Skin epidermis (tissue), 12 donors: ENCODE measurements at regions not wholly inside any gene's neighbourhood (a gene's known extent, or its start where the extent isn't known, plus 50 kb on each side); places are given as distances from the start of the nearest gene placed in this dataset.
A peak's percentile ranks its signal among the peaks of the same experiment; 100 is the strongest.
"Not testable (repeated sequence)": the region's sequence is repeated elsewhere in the genome, so short reads cannot be mapped to it uniquely, and the experiment has no call there.

Source experiments
- H3K27ac ChIP-seq, 21 experiments: fragments of 200-600 bp; sonication (generic) in 11 of 21; one replicate each; pipeline ENCODE4 v1.5.0; 2020; ENCODE audit warnings: mild to moderate bottlenecking in 3 of 21, inconsistent platforms in 2 of 21, moderate library complexity in 2 of 21
- H3K4me3 ChIP-seq, 7 experiments: fragments of 200-600 bp; sonication (generic) in 2 of 7; one replicate each; pipeline ENCODE4 v1.5.0; 2020; ENCODE audit warnings: inconsistent platforms in 2 of 7, mild to moderate bottlenecking in 2 of 7, moderate library complexity in 1 of 7

GRCh38 chr2:241952816-241953215 lies 83.3 kb downstream of the RTP5 start:
- Histone ChIP-seq H3K27ac (no peak overlapping the region), H3K4me3 (no peak overlapping the region)

- Histone ChIP-seq H3K27ac (no peak overlapping the region), H3K4me3 (no peak overlapping the region)
Measured at GRCh38 chr2:241953324-241953928, 83.9 kb downstream of the RTP5 start.

GRCh38 chr2:241956521-241957110 lies 87.1 kb downstream of the RTP5 start:
- Histone ChIP-seq H3K4me3 (no peak overlapping the region), H3K27ac (no peak overlapping the region)

GRCh38 chr2:241957276-241957675 lies 87.7 kb downstream of the RTP5 start:
- H3K27ac ChIP-seq: no peak overlapping the region
- H3K4me3 ChIP-seq: no peak overlapping the region

- H3K4me3 ChIP-seq: no peak overlapping the region
Measured at GRCh38 chr2:241958818-241959545, 89.5 kb downstream of the RTP5 start.

GRCh38 chr2:241959751-241960269 lies 90.3 kb downstream of the RTP5 start:
- H3K27ac ChIP-seq: no peak overlapping the region
- no peak overlapping the region for H3K4me3 ChIP-seq

More at GRCh38 chr2:241958818-241959545, 89.5 kb downstream of the RTP5 start:
- H3K27ac ChIP-seq: no peak overlapping the region

- Histone ChIP-seq H3K4me3 (no peak overlapping the region), H3K27ac (peak overlapping the region in 1 of 21 experiments; percentile 6)
Measured at GRCh38 chr2:241961454-241961853, 91.9 kb downstream of the RTP5 start.

GRCh38 chr2:241964133-241964532 lies 94.6 kb downstream of the RTP5 start:
- Histone ChIP-seq H3K4me3 (no peak overlapping the region), H3K27ac (no peak overlapping the region)

GRCh38 chr2:241965931-241966412 lies 96.4 kb downstream of the RTP5 start:
- Histone ChIP-seq H3K27ac (peak overlapping the region in 11 of 21 experiments; percentile 1 to 77 (median 36)), H3K4me3 (peak overlapping the region in 1 of 7 experiments; percentile 19)

- Histone ChIP-seq H3K27ac (peak overlapping the region in 2 of 21 experiments; percentile 72 to 77), H3K4me3 (no peak overlapping the region)
Measured at GRCh38 chr2:241966647-241967466, 97.3 kb downstream of the RTP5 start.

GRCh38 chr2:241967467-241968144 lies 98.1 kb downstream of the RTP5 start:
- H3K4me3 ChIP-seq: no peak overlapping the region
- no peak overlapping the region for H3K27ac ChIP-seq

- Histone ChIP-seq H3K4me3 (no peak overlapping the region), H3K27ac (no peak overlapping the region)
Measured at GRCh38 chr2:241968417-241968816, 98.9 kb downstream of the RTP5 start.

- not testable (repeated sequence) for H3K4me3 ChIP-seq, H3K27ac ChIP-seq
Measured at GRCh38 chr2:241969182-241969581, 99.7 kb downstream of the RTP5 start.

- no peak overlapping the region for H3K27ac ChIP-seq
Measured at GRCh38 chr2:241970716-241971115, 101.2 kb downstream of the RTP5 start.

GRCh38 chr2:241974096-241974495 lies 104.6 kb downstream of the RTP5 start:
- Histone ChIP-seq H3K27ac (no peak overlapping the region), H3K4me3 (no peak overlapping the region)

More at GRCh38 chr2:241970716-241971115, 101.2 kb downstream of the RTP5 start:
- no peak overlapping the region for H3K4me3 ChIP-seq

- Histone ChIP-seq H3K4me3 (no peak overlapping the region), H3K27ac (no peak overlapping the region)
Measured at GRCh38 chr2:241974851-241975592, 105.5 kb downstream of the RTP5 start.

- no peak overlapping the region for H3K4me3 ChIP-seq
Measured at GRCh38 chr2:241975593-241976284, 106.2 kb downstream of the RTP5 start.

GRCh38 chr2:241976296-241976695 lies 106.8 kb downstream of the RTP5 start:
- Histone ChIP-seq H3K4me3 (no peak overlapping the region), H3K27ac (no peak overlapping the region)

More at GRCh38 chr2:241975593-241976284, 106.2 kb downstream of the RTP5 start:
- no peak overlapping the region for H3K27ac ChIP-seq
